ENCODE measurements at regions not wholly inside any gene's neighbourhood (a gene's known extent, or its start where the extent isn't known, plus 50 kb on each side); places are given as distances from the start of the nearest gene placed in this dataset.

DNA sequence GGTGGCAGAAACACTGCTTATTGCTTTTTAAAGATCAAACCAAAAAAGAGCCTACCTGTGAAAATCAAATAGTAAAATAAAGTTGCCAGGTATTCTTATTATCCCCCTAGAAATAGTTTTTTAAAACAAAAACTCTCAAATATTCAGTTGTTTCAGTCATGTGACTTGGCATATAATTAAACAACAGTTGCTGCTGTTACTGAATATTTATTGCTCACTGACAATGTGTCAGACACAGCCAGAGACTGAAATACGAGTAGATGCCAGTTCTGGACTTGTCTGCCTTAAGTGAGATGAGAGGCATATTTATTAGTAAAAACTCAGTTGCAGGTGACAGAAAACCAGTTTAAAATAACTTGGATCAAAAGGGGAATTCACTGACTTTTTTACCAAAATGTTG, 106.0 kb upstream of the RAB12 start:
- Histone ChIP-seq H3K9me3 (ENCODE audit: control insufficient read depth, low read depth, low read length) (no peaks in the 10 kb centered on the region), H4K20me1 (ENCODE audit: control insufficient read depth, extremely low read depth, insufficient read depth, low read length) (no peaks in the 10 kb centered on the region), H3K36me3 (ENCODE audit: control insufficient read depth in 2 of 2, extremely low read depth in 1 of 2, insufficient read depth in 2 of 2, low read length in 2 of 2) (no peaks in the 10 kb centered on the region), H3K9me1 (ENCODE audit: control insufficient read depth, extremely low read depth, insufficient read depth, low read length) (no peaks in the 10 kb centered on the region), H3K4me3 (ENCODE audit: control insufficient read depth in 2 of 3, extremely low read depth in 1 of 3, insufficient read depth in 2 of 3, low read depth in 1 of 3, low read length in 3 of 3) (no peak overlapping the region), H3K9ac (ENCODE audit: control insufficient read depth, extremely low read depth, insufficient read depth, low read length) (no peak overlapping the region), H2AFZ (ENCODE audit: control insufficient read depth, low read length) (no peak overlapping the region), H3K27me3 (ENCODE audit: control insufficient read depth, extremely low read depth, insufficient read depth, low read length) (peaks cover 4% of the 10 kb centered on the region), H3K79me2 (ENCODE audit: control insufficient read depth, insufficient read depth, low read length) (no peaks in the 10 kb centered on the region), H3K4me2 (ENCODE audit: control insufficient read depth, extremely low read depth, insufficient read depth, low read depth, low read length) (no peak overlapping the region), H3K27ac (ENCODE audit: control insufficient read depth, insufficient read depth, low read length) (no peak overlapping the region), H3K4me1 (ENCODE audit: control insufficient read depth, extremely low read depth, insufficient read depth, low read length) (no peaks in the 10 kb centered on the region)
- no peak for TF ChIP-seq CTCF (optimal IDR thresholded peaks at IDR 0.05 in 1 of 3, IDR thresholded peaks at IDR 0.05 in 1 of 3, conservative IDR thresholded peaks at IDR 0.05 in 1 of 3; ENCODE audit: extremely low read depth in 1 of 3, insufficient read depth in 2 of 3, low read length in 3 of 3)
- no peak for TF ChIP-seq EZH2 (IDR thresholded peaks at IDR 0.05; ENCODE audit: low read length)
- FAIRE-seq (no peak), DNase-seq (ENCODE audit: low read depth, low spot score) (no peak)
- dilution Hi-C loops (cut with MboI; ENCODE audit: extremely low pct_ligation_motif_present, low sequenced_read_pairs): no loop called here

DNA sequence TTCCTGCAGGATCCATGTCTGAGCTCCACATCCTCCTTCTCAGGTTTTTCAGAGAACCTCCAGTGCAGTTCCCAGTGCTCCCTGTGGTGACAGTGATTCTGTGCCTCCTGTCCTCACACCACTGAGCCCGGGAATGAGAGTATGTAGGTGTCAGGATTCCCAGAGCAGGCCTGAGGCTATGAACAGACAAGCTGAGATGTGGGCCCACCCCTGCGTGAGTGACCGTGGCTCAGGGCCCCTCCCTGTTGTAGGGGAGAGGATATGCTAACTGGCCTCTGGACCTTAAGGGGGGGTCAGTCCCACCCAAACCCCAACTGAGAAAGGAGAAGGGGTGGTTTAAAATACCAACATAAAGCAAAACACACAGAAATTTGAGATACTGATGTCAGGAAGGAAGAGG, 104.8 kb upstream of the RAB12 start:
- no peak overlapping the region for H3K4me3 ChIP-seq (ENCODE audit: control insufficient read depth in 2 of 3, extremely low read depth in 1 of 3, insufficient read depth in 2 of 3, low read depth in 1 of 3, low read length in 3 of 3)
- no peaks in the 10 kb centered on the region for H3K27me3 ChIP-seq (ENCODE audit: control insufficient read depth, extremely low read depth, insufficient read depth, low read length)
- no peaks in the 10 kb centered on the region for H3K4me1 ChIP-seq (ENCODE audit: control insufficient read depth, extremely low read depth, insufficient read depth, low read length)
- H3K79me2 ChIP-seq (ENCODE audit: control insufficient read depth, insufficient read depth, low read length): no peaks in the 10 kb centered on the region
- FAIRE-seq (no peak), DNase-seq (ENCODE audit: low read depth, low spot score) (no peak)
- dilution Hi-C loops (cut with MboI; ENCODE audit: extremely low pct_ligation_motif_present, low sequenced_read_pairs): no loop called here
- no peaks in the 10 kb centered on the region for H3K9me3 ChIP-seq (ENCODE audit: control insufficient read depth, low read depth, low read length)
- H3K4me2 ChIP-seq (ENCODE audit: control insufficient read depth, extremely low read depth, insufficient read depth, low read depth, low read length): no peak overlapping the region
- no peaks in the 10 kb centered on the region for H3K9me1 ChIP-seq (ENCODE audit: control insufficient read depth, extremely low read depth, insufficient read depth, low read length)
- no peak overlapping the region for H3K27ac ChIP-seq (ENCODE audit: control insufficient read depth, insufficient read depth, low read length)
- no peaks in the 10 kb centered on the region for H3K36me3 ChIP-seq (ENCODE audit: control insufficient read depth in 2 of 2, extremely low read depth in 1 of 2, insufficient read depth in 2 of 2, low read length in 2 of 2)
- TF ChIP-seq EZH2 (IDR thresholded peaks at IDR 0.05; ENCODE audit: low read length): no peak
- no peaks in the 10 kb centered on the region for H4K20me1 ChIP-seq (ENCODE audit: control insufficient read depth, extremely low read depth, insufficient read depth, low read length)
- no peak overlapping the region for H3K9ac ChIP-seq (ENCODE audit: control insufficient read depth, extremely low read depth, insufficient read depth, low read length)
- no peak overlapping the region for H2AFZ ChIP-seq (ENCODE audit: control insufficient read depth, low read length)

GRCh38 chr18:8504880-8505435, 104.3 kb upstream of the RAB12 start:
- dilution Hi-C loops (cut with MboI; ENCODE audit: extremely low pct_ligation_motif_present, low sequenced_read_pairs): no loop called here
- Histone ChIP-seq H3K27me3 (ENCODE audit: control insufficient read depth, extremely low read depth, insufficient read depth, low read length) (no peaks in the 10 kb centered on the region), H3K9me3 (ENCODE audit: control insufficient read depth, low read depth, low read length) (no peaks in the 10 kb centered on the region), H3K9me1 (ENCODE audit: control insufficient read depth, extremely low read depth, insufficient read depth, low read length) (no peaks in the 10 kb centered on the region), H3K79me2 (ENCODE audit: control insufficient read depth, insufficient read depth, low read length) (no peaks in the 10 kb centered on the region), H3K9ac (ENCODE audit: control insufficient read depth, extremely low read depth, insufficient read depth, low read length) (no peak overlapping the region), H2AFZ (ENCODE audit: control insufficient read depth, low read length) (no peak overlapping the region), H3K36me3 (ENCODE audit: control insufficient read depth in 2 of 2, extremely low read depth in 1 of 2, insufficient read depth in 2 of 2, low read length in 2 of 2) (no peaks in the 10 kb centered on the region), H3K4me3 (ENCODE audit: control insufficient read depth in 2 of 3, extremely low read depth in 1 of 3, insufficient read depth in 2 of 3, low read depth in 1 of 3, low read length in 3 of 3) (no peak overlapping the region), H3K4me1 (ENCODE audit: control insufficient read depth, extremely low read depth, insufficient read depth, low read length) (no peaks in the 10 kb centered on the region), H3K4me2 (ENCODE audit: control insufficient read depth, extremely low read depth, insufficient read depth, low read depth, low read length) (no peak overlapping the region), H3K27ac (ENCODE audit: control insufficient read depth, insufficient read depth, low read length) (no peak overlapping the region), H4K20me1 (ENCODE audit: control insufficient read depth, extremely low read depth, insufficient read depth, low read length) (no peaks in the 10 kb centered on the region)
- TF ChIP-seq EZH2 (IDR thresholded peaks at IDR 0.05; ENCODE audit: low read length) (no peak), CTCF (optimal IDR thresholded peaks at IDR 0.05 in 1 of 3, IDR thresholded peaks at IDR 0.05 in 1 of 3, conservative IDR thresholded peaks at IDR 0.05 in 1 of 3; ENCODE audit: extremely low read depth in 1 of 3, insufficient read depth in 2 of 3, low read length in 3 of 3) (no peak)
- DNase-seq (ENCODE audit: low read depth, low spot score): no peak
- FAIRE-seq: no peak

Data from keratinocyte (primary cell).